CD4-positive, alpha-beta T cell treated with Interleukin-6 at 100 ng/mL for 8 hours (primary cell): ENCODE measurements at regions not wholly inside any gene's neighbourhood (a gene's known extent, or its start where the extent isn't known, plus 50 kb on each side); places are given as distances from the start of the nearest gene placed in this dataset.

Experiments
- DNase-seq: peaks from one replicate; pipeline ENCODE4 v3.0.0-alpha.2; 2020; ENCODE audit warnings: mixed read lengths, low spot score

DNA sequence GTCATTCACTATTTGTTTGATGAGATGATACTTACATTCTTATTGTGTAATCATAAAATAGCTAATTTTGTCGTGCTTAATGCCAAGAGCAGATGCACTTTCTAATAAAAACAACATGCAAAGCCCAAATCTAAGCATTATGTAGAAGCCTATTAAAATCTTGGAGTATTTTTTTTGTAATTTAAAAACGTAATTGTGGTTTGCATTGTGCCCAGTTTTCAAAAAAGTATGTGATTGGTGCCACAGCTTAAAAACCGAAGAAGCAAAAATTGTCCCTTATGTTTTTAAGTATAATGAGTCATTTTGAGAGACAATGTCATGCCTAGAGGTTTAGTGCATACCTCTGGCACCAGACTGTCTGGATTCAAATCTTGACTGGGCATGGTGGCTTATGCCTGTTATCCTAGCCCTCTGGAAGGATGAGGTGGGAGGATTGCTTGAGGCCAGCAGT is 464.8 kb upstream of the RGS6 start:
- no peak for DNase-seq

DNA sequence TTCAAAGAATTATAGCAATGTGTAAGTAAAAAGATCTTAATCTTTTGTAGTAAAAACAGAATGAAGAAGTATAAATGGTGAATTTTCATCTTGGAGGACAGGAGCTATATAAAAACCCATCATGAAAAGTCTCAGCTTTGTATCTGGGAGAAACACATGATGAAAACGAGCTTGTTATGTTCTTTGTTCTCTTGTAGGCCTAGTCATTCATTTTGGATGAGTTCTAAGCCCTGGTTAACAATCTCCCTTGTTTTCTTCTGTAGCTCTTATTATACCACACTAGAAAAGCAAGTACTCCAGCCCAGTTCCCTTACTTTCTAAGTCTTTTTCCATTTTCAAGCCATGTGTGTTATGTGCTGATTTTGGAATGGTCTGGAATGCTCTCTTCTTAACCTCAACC is 463.5 kb upstream of the RGS6 start:
- DNase-seq = no peak

DNA sequence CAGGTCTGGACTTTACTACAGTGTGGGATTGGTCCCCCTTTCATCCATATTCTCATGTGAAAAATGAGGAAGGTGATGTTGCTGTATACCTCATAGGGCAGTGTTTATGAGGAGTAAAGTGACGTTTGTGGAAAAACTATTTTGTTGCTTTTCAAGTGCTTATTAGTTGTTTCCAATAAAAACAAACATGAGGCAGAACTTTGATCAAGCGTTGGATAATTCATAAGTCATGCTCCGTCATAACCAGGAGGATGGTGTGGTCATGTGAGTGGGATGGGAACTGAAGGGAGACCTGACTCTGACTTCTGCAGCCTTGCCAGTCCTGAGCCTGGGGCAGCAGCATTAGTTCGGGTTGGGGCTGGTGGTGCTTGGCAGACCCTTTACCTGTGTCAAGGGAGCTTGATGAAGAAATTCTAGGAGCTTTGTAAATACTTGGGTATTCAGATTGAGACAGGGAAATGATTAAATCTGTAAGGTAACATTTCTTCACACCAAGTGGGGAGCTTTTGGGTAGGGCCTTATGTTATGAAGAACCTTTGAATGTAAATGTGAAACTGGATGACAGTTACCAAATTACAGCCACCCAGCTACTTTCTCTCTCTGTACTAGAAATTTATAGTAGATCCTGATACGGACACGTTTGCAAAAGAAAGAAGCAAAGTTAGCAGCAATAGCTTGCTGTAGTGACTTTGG is 462.4 kb upstream of the RGS6 start:
- DNase-seq = no peak

DNA sequence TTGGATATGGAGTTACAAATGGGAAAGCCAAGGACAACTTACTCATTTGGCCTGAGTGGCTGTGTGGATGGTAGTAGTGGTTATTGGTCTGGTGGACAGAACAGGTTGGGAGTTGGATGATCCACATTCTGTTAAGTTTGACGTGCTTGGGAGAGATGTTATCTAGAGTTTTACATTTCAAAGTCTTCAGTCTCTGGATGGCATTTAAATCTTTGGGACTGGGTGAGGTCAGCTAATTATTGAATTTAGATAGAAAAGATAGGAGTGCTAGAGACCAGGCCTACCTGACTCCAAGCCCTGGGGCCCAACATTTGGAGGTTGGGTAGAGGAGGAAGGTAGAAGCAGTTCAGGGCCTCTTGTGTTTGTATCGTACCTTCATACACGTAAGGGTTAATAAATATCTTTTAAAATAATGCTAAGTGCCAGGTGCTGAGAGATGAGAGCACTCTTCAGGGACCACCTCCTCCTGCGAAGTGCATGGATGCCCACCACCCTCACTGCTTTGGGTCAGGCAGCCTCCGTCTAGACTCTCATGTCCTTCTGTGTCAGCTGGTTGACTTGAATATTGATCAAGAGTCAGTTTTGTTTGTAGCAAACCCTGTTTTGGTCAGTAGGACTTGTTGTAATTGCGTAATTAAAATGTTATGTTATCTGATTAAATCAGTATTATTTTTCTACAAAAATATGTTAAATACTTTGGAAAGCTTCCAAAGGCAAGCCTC is 460.4 kb upstream of the RGS6 start:
- no peak for DNase-seq

DNA sequence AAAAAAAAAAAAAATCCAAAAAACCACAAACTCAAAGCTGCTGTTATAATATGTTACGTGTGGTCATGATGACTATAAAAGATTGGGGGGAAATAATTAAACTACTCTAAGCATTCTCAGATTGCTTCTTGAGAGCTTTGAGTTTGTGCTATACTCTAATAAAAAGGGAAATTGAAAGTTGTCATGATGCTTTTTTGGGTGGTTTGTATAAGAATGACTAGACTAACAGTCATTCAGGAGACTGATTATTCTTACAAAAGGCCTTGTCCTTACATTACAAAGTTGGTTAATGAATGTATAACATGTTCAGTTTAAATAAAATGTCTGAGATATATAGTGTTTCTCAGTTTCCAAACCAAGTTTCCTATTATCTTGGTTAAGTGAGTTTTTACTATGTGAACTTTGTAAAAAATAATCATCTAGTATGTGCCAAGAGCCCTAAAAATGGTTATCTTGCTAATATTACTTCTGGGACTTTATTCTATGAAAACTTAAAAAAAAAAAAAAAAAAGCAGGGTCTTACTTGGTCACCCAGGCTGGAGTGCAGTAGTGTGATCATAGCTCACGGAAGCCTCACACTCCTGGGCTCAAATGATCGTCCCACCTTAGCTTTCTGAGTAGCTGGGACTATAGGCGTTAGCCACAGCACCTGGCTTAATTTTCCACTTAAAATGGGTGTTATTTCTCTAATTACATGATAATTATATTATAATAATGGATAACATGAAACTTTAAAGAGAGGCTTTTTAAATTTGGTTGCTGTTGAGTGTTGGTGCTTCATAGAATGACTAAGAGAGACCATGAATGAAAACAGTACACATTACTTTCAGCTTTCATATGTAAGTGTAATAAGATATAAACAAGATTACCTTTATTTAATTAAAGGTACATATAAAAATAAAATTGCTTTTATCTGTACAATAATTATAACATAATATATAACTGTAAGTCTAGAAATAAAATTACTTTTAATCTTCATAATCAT is 459.6 kb upstream of the RGS6 start:
- DNase-seq = no peak

DNA sequence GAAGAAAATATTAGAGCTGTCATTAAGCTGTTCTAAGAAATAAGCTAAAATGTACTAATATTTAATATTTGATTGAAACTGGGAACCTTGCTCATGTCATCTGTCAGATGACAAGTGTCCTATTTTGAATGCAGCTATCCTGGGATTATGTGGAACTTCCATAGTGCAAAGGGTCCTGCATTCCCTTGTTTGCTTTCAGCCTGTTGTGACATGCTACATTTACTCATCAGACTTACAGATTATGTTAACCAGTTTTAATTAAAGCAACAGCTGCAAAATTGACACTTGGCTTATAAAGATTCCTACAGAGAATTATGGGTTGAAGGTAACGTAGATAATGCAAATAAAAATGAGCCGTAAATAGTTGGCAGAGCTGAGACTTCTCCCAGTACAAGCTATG is 458.4 kb upstream of the RGS6 start:
- no peak for DNase-seq

DNA sequence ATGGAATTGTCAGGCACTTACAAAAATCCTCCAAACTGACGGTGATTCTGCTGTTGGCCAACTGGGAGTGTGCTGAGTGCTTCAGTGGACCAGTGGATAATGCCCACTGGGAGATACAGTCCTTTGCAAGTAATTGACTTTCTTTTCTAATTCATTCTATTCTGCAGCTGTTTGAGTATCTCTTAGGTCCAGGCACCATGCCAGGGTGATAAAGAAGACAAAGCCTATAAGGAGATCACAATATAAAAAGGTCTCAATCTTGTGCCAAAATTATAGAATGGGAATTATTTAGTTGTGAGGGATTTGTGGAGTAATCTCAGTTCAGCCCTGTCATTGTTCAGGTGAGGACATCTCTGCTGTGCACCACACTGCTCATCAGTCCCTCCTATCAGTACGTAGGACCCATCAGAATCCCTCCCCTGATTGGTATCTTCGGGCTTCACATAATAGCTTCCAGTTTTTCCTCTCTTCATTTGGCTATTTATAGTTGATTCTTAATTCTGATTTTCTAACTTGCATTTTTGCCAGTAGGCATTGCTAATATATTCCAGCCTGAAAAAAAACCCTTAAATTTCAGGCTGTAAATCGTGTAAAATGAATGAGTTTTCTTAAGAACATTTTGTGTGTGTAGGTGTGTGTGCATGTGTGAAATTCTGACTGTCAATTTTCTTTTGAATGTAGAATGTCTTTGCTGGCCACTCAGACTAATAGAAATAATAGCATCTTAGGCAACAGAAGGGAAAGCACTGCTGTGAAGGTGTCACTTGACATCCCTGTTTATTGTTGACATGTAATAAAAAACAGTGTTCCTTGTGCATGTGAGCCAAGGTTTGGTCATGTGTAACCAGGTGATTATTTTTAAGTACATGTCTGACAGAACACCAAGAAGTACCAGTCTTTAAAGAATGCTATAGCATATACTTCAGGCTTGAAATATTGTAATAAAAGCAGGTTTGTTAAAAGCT is 457.6 kb upstream of the RGS6 start:
- DNase-seq = no peak

DNA sequence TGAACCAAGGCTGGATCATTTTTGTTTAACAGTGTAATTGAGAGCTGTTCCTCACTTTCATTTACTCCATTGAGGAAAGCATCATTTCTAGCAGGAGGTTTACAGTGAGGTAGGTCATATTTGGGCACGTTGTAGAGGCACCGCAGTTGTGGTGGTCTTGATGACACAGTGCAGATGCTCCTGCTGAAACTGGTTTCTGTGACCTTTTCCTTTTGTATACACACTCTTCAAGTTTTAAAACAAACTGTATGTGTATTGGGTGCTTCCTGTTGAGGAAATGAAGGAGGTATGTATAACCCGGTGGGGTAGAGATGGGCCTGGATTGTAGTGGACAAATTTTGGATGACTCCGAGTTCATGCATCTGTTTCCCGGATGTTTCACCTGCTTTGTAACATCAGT is 456.3 kb upstream of the RGS6 start:
- DNase-seq = no peak

DNA sequence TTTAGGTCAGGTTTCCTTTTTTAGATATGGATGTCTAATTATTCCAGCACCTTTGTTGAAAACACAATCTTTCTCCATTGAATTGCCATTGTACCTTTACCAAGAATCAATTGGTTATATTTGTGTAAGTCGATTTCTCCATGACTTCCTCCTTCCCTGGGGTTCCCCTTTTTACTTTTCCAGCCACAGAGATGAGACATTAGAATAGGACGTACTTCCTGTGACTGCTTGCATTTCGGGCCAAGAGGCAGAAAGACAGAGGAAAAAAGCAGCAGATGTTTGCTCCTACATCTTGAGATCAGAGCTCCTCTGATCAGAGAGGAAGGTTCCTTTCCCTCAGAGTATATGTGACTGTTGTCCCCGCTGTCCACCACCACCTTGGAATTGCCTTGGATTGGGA is 453.7 kb upstream of the RGS6 start:
- DNase-seq = no peak

DNA sequence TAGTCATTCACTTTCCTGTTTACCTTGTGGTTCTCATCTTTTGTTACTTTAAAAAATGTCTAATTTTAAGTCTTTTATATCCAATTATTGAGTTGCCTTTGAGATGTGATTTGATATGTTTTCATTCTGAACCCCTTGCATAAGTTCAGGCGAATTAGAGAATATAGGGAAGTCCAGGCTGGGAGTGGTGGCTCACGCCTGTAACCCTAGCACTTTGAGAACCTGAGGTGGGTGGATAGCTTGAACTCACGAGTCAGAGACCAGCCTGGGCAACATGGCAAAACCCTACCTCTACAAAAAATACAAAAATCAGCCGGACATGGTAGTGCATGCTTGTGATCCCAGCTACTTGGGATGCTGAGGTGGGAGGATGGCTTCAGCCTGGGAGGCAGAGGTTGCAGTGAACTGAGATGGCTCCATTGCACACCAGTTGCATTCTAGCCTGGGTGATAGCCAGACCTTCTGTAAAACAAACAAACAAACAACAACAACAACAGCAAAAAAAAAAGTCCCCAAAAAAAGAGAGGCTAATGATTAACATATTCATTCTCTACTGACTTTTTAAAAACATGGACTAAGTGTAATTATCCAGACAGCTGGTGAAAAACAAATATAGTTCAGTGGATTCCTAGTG is 451.1 kb upstream of the RGS6 start:
- DNase-seq = no peak

DNA sequence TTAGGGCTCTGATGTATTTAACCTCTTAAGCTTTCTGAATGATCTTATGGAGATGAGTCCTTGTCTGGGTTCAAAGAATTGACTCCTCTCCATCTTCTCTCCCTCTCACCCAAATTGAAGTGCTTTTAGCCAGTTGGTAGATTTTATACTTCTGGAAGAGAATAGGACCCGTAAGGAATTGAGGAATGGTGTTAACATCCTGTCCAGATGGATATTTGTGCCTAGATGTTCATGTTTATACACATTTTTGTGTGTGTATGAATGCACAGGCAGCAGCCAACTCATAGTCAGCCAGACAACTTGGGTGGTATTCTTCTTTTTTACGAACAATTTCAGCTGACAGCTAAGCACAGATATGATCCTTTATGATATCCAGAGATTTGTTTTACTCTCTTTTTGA is 449.6 kb upstream of the RGS6 start:
- DNase-seq = no peak

DNA sequence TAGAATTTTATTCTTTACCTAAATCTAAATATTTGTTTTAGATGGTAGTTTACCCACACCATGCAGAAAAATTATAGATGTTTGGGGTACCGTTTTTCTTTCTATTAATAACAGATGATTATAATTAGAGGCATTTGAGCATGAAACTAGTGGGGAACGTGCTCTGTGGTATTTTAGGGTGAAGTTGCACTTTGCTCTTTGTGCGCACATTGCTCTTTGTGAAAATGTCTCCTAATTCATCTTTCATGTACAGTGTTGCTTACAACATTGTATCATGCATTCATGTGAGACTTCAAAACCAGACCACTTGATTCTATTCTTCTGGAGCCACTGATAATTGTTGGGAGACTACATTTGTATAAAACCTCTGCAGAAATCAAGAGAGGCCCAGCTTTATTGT is 449.1 kb upstream of the RGS6 start:
- no peak for DNase-seq

DNA sequence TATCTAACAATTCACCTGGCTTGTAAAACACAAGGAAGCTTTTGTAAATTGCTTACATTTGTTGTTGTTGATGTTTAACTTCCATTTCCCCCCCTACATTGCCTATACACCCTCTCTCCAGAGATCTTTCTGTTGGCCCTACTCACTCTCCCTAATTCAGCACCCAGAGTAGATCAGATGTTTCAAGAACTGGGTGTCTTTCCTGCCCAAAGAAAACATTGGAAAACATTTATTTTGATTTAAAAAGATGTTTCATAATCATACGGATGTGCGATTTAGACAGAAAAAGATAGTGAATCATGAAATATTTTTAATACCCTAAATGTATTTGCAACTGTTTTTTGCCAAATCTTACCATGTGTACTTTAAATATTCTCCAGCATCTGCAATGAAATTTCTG is 446.4 kb upstream of the RGS6 start:
- DNase-seq = no peak

DNA sequence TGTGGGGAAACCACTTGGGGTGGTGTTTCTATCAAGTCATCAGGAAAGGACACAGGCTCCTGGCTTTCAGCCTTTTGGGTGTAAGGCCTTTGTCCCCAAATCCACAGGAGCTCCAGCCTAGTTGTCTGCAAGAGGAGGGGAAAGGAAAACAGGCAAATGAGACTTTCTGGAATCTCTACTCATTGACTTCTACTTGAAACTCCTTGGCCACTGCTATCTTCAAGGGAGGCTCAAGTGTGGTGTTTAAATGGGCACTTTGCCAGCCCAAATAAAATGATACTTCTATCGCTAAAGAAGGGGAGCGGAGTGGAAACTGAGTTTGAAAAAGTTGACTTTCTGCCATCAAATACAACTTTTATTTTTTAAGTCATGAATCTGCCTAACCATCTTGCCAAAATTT is 445.9 kb upstream of the RGS6 start:
- no peak for DNase-seq

DNA sequence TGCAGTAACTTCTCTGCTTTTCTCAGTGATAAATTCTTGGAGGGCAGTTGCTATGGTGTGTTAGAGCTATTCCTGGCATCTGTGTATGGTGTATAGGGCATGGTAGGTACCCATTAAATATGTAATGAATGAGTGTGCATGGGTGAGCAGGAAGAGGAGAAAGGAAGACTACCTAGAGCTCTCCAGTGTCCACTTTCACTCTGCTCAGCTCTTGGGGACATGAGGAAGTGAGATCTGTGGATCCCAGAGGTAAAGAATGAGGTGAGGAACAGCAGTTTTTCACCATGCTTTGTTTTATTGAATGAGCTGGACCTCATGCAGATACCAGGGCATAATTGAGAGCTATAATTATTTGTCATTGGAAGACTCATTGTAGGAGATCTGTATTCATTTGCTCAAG is 444.8 kb upstream of the RGS6 start:
- DNase-seq = no peak

DNA sequence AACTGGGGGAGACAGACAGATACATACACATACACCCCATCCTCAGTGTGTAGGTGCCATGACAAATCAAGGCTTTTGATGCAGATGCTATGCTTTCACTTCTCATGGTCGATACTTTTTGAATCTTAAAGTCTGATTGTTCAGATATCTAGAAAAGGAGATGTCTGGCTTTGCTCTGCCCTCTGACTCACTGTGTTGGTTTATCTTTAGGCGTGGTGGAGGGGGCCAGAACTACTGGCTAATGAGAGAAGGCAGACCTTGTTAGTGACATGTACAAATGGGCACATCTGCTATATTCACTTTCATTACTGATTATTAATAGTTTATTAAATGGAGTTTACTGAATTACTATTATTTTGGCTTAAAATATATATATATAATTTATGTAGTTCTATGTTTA is 444.3 kb upstream of the RGS6 start:
- no peak for DNase-seq

DNA sequence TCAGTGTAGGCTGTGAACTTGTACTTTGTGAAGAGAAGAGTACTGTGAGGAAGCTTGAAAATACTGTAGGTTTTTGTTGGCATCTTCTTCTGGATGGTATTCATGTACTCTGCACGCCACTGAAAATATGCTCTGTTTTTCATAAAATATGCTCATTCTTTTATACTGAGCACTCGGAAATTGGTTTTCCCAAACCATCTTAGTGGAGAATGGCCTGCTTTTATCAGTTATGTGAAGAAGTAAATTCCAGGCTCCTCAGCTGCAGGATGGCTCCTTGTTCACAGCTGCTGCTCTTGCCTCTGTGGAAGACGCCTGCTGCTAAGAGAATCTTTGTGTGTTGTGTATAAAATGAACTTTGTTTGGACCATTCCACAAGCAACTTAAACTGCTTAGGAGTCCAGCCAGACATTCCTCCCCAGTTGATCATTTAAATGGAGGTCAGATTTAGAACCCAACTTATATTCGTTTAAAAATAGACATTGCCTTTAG is 443.5 kb upstream of the RGS6 start:
- DNase-seq = no peak

DNA sequence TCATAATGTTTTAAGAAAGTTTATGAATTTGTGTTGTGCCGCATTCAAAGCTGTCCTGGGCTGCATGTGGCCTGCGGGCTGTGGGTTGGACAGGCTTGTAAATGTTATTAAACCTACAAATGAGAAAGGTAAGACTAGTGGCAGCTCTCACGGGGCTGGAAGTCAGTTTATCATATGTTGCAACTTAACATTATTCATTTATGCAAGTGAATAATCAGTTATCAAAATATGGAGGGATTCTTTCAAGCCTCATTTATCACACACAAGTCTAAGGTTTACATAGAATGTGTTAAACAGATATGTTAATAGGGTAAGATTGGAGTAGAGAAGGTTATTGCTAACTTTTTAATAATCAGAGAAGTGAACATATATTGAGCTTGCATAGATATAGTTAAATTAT is 442.5 kb upstream of the RGS6 start:
- no peak for DNase-seq

DNA sequence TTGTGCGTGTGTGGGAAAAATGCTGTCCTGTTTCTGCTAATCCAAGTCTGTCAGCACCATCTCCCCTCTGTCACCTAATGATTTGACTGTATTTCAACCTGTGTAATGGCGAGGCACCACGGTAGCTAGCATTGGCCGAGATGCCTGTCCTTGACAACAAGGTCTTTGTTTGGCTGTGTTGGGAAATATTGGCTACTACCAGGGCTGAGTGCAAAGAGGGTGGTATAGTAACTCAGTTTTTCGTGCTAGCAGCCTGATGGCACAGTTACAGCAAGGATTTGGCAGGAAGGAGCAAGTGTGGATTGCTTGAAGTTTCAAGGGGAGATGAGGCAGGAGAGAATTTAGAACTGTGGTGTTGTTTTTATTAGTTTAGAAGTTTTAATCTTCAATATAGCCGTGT is 440.3 kb upstream of the RGS6 start:
- DNase-seq = no peak

DNA sequence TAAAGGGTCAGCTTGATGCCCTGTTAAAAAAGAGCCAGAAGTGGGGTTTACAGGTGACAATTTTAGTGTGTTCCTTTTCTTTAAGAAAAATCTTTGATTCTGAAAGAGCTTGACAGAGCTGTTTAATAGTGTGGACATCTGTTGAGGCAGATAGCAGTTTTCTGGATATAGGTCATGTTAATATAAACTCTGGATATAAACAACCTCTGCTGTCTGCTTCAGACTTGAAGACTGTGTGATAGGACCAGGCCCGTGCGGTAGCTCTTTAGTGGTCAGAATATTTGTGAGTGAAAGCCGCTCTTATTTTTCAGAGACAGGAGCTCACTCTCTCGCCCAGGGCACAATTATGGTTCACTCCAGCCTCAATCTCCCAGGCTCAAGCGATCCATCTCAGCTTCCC is 439.9 kb upstream of the RGS6 start:
- no peak for DNase-seq

DNA sequence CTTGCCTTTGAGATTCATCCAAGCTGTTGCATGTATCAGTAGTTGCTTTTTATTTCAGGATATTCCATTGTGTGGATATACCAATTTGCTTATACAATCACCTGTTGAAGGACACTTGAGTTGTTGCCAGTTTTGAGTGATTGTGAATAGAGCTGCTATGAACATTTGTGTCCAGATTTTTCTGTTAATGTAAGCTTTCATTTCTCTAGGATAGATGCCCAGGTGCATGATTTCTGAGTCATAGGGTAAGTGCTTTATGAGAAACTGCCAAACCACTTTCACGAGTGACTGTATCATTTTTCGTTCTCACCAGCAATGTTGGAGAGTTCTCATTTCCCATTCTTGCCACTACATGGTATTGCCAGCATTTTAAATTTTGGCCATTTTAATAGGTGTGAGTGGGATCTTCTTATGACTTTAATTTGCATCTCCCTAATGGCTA is 434.6 kb upstream of the RGS6 start:
- no peak for DNase-seq
